ENCODE measurements at regions not wholly inside any gene's neighbourhood (a gene's known extent, or its start where the extent isn't known, plus 50 kb on each side); places are given as distances from the start of the nearest gene placed in this dataset.

DNA sequence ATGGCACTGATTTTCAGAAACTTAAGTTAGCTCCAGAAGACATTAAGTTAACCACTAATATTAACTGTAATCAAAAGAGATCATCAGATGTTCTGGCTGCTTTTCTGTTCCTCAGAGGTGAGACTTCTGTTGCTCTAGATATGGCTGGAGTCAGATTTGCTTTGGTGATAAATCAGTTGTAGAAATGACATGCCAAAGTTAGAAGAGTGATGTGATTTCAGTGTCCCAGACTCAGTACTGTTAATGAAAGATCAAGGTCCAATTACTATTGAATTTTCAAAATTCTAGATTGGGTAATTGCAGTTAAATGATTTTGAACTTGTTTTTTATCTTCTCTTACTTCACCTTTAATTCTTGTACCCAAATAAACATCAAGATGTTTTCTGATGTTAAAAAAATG is 402.4 kb upstream of the SYNCRIP start:
- H3K27ac ChIP-seq (replicated peaks): no peak overlapping the region
- no peak overlapping the region for H3K4me3 ChIP-seq (replicated peaks; ENCODE audit: insufficient read depth, low read length)
- no peaks in the 10 kb centered on the region for H3K27me3 ChIP-seq (ENCODE audit: insufficient read depth, poor library complexity, severe bottlenecking)
- DNase-seq (ENCODE audit: low read depth in 1 of 2, low spot score in 1 of 2): no peak
- TF ChIP-seq, protein P1, sequence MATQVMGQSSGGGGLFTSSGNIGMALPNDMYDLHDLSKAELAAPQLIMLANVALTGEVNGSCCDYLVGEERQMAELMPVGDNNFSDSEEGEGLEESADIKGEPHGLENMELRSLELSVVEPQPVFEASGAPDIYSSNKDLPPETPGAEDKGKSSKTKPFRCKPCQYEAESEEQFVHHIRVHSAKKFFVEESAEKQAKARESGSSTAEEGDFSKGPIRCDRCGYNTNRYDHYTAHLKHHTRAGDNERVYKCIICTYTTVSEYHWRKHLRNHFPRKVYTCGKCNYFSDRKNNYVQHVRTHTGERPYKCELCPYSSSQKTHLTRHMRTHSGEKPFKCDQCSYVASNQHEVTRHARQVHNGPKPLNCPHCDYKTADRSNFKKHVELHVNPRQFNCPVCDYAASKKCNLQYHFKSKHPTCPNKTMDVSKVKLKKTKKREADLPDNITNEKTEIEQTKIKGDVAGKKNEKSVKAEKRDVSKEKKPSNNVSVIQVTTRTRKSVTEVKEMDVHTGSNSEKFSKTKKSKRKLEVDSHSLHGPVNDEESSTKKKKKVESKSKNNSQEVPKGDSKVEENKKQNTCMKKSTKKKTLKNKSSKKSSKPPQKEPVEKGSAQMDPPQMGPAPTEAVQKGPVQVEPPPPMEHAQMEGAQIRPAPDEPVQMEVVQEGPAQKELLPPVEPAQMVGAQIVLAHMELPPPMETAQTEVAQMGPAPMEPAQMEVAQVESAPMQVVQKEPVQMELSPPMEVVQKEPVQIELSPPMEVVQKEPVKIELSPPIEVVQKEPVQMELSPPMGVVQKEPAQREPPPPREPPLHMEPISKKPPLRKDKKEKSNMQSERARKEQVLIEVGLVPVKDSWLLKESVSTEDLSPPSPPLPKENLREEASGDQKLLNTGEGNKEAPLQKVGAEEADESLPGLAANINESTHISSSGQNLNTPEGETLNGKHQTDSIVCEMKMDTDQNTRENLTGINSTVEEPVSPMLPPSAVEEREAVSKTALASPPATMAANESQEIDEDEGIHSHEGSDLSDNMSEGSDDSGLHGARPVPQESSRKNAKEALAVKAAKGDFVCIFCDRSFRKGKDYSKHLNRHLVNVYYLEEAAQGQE (IDR thresholded peaks at IDR 0.05; ENCODE audit: insufficient replicate concordance, low read depth): no peak
- no peak for TF ChIP-seq POLR2AphosphoS5 (IDR thresholded peaks at IDR 0.05; ENCODE audit: low read depth)
- TF ChIP-seq GABPA (IDR thresholded peaks at IDR 0.05; ENCODE audit: low read depth): no peak
- TF ChIP-seq SPI1 (IDR thresholded peaks at IDR 0.05; ENCODE audit: borderline replicate concordance, low read depth): no peak
- TF ChIP-seq CTCF (IDR thresholded peaks at IDR 0.05; ENCODE audit: insufficient read depth, low read length): no peak

DNA sequence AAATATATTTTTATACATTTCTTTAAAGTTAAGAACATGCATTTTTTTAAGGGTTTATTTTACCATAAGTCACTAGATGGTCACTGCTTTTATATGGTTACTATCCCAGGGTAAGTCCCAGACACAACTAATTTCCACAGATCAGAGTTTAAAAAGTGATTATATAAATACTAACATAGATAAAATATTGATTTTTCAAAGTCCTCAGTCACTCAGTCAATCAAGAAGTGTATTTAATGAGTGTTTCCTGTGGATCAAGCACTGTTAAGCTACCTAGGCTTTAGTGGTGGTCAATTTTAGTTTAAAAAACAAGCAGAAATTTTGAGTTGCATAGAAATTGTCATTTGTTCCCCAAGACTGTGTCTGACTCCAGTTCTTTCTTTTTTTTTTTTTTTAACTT is 399.5 kb upstream of the SYNCRIP start:
- no peak for DNase-seq (ENCODE audit: low read depth in 1 of 2, low spot score in 1 of 2)
- TF ChIP-seq, protein P1 (IDR thresholded peaks at IDR 0.05; ENCODE audit: insufficient replicate concordance, low read depth): no peak
- no peak for TF ChIP-seq CTCF (IDR thresholded peaks at IDR 0.05; ENCODE audit: insufficient read depth, low read length)
- TF ChIP-seq POLR2AphosphoS5 (IDR thresholded peaks at IDR 0.05; ENCODE audit: low read depth): no peak
- TF ChIP-seq GABPA (IDR thresholded peaks at IDR 0.05; ENCODE audit: low read depth): no peak
- TF ChIP-seq SPI1 (IDR thresholded peaks at IDR 0.05; ENCODE audit: borderline replicate concordance, low read depth): no peak
- H3K4me3 ChIP-seq (replicated peaks; ENCODE audit: insufficient read depth, low read length): no peak overlapping the region
- no peaks in the 10 kb centered on the region for H3K27me3 ChIP-seq (ENCODE audit: insufficient read depth, poor library complexity, severe bottlenecking)
- H3K27ac ChIP-seq (replicated peaks): no peak overlapping the region

DNA sequence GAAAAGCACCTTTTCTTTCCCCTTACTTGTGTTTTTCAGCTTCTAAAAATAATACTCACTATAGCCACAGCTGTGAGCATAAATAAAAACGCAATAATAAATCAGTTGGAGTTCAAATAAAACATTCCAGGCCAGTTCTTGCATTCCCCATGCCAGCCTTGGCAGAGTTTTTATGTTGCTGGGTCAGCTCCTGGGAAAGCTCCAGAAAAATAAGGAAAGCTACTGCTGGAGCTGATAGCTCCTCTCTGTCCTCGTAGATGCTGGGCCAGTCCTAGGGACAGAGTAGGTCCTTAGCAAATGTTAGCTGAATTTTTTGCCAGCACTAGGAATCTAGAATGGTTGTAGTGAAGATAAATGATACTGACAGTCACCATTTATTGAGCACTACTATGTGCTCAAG is 389.0 kb upstream of the SYNCRIP start:
- Histone ChIP-seq H3K27ac (replicated peaks) (no peak overlapping the region), H3K27me3 (ENCODE audit: insufficient read depth, poor library complexity, severe bottlenecking) (no peaks in the 10 kb centered on the region), H3K4me3 (replicated peaks; ENCODE audit: insufficient read depth, low read length) (no peak overlapping the region)
- TF ChIP-seq CTCF (IDR thresholded peaks at IDR 0.05; ENCODE audit: insufficient read depth, low read length) (no peak), POLR2AphosphoS5 (IDR thresholded peaks at IDR 0.05; ENCODE audit: low read depth) (no peak), GABPA (IDR thresholded peaks at IDR 0.05; ENCODE audit: low read depth) (no peak), SPI1 (IDR thresholded peaks at IDR 0.05; ENCODE audit: borderline replicate concordance, low read depth) (no peak)
- TF ChIP-seq, protein P1 (IDR thresholded peaks at IDR 0.05; ENCODE audit: insufficient replicate concordance, low read depth): no peak
- DNase-seq (ENCODE audit: low read depth in 1 of 2, low spot score in 1 of 2): no peak
